ENCODE measurements at regions not wholly inside any gene's neighbourhood (a gene's known extent, or its start where the extent isn't known, plus 50 kb on each side); places are given as distances from the start of the nearest gene placed in this dataset.

DNA sequence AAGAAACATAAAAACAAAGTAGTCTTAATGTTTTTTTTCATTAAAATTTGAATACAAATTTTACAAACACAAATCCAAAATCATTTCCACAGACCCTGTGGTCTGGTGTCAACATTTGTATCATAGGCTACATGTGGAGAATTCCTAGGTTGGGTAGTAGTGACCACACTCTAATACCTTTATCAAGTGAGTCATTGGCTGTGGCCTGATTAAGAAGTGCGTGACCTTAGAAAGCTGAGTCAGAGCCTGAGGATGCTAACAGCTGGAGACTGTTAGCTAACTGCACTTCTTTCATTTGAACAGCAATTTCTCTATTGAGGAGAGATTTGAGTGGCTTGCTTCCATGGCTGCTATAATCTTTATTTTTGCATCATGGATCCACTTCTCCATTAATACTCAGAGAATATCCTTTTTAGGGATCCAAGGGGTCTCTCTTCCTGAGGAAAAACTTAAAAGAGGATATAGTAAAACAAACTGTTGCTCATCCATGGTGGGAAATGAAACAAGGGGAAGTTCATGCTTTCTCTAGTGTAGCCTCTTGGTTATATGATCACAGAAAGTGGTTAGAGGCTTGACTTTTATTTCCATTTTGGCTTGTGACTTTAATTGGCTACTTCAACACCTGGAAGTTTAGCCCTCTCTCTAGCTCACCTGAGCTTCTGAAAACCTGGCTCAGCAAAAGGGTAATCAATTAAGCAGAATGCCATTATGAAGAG, 335.8 kb downstream of the PABPC4L start:
- TF ChIP-seq ZNF384 (IDR thresholded peaks at IDR 0.05): no peak
- TF ChIP-seq SUZ12 (IDR thresholded peaks at IDR 0.05): no peak
- TF ChIP-seq, protein P1, sequence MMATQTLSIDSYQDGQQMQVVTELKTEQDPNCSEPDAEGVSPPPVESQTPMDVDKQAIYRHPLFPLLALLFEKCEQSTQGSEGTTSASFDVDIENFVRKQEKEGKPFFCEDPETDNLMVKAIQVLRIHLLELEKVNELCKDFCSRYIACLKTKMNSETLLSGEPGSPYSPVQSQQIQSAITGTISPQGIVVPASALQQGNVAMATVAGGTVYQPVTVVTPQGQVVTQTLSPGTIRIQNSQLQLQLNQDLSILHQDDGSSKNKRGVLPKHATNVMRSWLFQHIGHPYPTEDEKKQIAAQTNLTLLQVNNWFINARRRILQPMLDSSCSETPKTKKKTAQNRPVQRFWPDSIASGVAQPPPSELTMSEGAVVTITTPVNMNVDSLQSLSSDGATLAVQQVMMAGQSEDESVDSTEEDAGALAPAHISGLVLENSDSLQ (IDR thresholded peaks at IDR 0.05): no peak
- no peak for TF ChIP-seq FOXA1 (IDR thresholded peaks at IDR 0.05)
- TF ChIP-seq SP1 (IDR thresholded peaks at IDR 0.05): no peak
- TF ChIP-seq FOXM1 (IDR thresholded peaks at IDR 0.05; ENCODE audit: borderline replicate concordance): no peak
- TF ChIP-seq BHLHE40 (IDR thresholded peaks at IDR 0.05; ENCODE audit: borderline replicate concordance): no peak
- no peak for TF ChIP-seq TARDBP (IDR thresholded peaks at IDR 0.05)

Data from HEK293T (cell line).